ENCODE measurements at regions not wholly inside any gene's neighbourhood (a gene's known extent, or its start where the extent isn't known, plus 50 kb on each side); places are given as distances from the start of the nearest gene placed in this dataset.
"Not testable (repeated sequence)": the region's sequence is repeated elsewhere in the genome, so short reads cannot be mapped to it uniquely, and the experiment has no call there.

DNA sequence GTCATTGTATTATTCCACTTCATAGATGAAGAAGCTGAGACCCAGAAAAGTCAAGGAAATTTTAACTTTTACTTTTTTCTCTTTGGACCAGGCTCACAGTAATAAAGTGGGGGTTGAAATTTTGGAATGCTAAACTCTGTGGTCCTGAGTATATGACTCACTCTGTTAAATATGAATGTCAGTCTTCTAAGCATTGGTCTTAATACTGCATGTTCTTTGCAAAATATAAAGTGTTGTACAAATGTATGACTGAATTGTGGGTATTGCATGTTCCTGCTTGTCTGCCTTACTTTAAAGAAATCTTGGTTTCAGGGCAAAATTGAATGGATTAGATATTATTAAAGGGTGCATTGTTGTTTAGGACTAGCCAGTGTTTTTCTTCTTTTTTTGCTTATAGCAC is 950.8 kb upstream of the GOT2 start:
- no peak for FAIRE-seq

DNA sequence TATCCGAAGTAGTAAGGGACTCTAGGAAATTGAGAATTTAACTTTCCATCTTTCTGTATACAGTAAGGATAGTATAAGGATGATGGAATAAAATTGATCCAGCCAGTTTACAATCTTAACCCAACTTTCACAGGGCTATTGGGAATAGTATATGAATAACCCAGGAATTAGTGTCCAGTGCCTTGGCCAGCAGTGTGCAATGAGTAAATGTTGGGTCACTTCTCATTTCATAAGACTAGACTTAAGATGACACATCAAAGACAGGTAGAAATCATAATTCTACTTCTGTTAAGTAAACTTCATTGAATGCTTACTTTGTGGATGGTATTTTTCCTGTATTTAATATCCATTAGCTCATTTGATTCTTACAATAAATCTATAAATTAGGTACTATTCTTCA is 949.6 kb upstream of the GOT2 start:
- no peak for FAIRE-seq

DNA sequence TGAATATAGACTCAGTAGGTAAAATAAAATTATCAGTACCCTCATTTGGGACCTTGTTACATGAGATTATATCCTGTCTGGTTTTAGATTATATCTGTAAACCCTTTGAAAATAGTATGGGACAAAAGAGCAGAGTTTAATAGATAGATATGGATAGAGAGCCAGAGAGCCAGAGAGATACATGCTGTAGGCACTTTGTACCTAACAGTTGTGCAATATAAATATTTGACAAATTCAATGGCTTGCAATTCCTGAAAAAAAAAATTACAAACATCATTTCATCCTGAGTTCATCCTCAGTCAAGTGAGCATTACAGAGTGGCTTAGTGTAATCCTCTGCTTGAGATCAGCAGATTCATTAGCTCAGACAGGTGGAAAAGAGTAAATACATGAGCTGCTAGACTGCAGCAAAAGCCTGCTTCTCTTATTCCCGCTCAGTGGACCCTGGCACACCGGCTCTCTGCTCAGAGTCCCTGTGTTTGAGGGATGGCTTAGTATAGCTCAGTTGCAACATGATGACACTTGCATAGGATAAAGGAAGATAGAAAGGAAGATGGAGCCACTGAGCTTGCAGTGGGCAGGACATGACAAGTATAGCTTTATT is 931.6 kb upstream of the GOT2 start:
- FAIRE-seq, result no peak

DNA sequence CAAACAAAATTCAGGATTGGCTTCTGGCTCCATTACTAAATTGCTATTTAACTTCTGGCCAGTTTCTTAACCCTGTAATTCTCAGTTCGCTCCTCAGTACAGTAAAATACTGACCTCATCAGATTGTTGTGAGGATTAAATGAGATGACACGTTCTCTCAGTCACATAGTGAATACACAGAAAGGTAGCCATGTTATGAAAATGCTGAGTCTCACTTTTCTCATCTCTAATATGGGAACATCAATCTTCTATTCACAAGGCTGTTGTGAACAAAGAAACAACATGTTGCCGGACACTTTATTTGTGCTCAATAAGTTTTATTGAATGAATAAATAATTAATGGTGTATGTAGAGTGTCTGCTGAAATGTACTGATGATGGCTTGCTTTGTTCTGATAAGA is 924.5 kb upstream of the GOT2 start:
- FAIRE-seq, result no peak

DNA sequence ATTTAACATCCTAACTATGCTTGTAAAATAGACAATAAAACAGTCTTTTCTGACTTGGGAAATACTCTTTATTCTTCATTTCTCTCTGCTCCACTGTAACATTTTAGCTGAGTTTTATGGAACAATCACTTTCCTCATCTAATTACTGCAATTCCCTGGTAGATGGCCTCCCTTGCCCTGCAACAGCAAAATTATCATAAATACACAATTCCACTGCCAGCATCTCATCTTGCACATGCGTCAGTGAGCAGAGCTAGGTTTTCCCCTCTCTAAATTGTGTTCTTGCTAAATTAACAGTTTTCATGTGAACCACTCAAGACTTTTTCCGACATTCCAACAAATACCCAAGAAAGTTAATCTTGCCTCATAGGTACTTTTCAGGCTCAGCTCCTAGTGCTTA is 920.9 kb upstream of the GOT2 start:
- no peak for FAIRE-seq

DNA sequence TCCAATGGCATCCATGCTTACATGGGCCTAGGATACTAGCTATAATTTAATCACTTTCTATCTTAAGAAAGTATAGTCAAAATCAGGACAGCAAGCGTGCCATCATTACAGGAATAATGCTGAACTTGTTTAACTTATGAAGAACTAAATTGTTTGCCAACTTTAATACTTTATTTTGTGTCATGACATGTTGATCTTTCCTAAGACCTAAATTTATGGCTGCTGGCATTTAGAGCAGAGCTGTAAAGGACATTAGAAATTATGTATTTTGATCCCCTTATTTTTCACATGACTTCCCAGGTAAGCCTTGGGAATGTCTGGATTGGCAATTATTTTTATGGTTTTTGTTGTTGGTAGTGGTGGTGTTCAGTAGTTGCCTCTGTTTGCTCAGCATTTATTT is 920.3 kb upstream of the GOT2 start:
- FAIRE-seq, result no peak

DNA sequence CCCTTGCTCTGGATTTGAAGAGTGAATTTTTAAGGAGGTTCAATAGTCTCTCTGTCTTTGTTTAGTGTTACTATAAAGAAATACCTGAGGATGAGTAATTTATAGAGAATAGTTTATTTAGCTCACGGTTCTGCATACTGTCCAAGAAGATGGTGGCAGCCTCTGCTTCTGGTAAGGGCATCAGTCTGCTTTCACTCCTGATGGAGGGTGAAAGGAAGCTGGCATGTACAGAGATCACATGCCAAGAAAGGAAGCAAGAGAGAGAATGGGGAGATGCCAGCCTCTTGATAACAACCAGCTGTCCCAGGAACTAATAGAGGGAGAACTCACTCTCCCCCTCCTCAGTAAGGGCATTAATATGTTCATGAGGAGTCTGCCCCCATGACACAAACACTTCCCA is 917.5 kb upstream of the GOT2 start:
- FAIRE-seq, result no peak

DNA sequence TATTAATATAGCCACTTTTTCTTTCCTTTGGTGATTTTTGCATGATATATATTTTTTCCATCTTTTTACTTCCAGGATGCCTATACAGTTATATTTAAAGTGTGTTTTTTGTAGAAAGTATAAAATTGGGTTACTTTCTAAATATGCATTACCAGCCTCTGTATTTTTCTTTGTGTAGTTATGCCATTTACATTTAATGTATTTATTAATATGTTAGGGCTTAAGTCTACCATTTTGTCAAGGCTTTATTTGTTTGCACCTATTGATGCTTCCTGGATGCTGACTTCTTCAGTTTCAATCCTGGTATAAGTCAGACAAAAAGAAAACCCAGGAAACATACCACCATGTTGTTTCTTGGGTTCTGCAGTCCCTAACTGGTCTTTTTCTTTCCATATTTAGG is 911.1 kb upstream of the GOT2 start:
- no peak for FAIRE-seq

DNA sequence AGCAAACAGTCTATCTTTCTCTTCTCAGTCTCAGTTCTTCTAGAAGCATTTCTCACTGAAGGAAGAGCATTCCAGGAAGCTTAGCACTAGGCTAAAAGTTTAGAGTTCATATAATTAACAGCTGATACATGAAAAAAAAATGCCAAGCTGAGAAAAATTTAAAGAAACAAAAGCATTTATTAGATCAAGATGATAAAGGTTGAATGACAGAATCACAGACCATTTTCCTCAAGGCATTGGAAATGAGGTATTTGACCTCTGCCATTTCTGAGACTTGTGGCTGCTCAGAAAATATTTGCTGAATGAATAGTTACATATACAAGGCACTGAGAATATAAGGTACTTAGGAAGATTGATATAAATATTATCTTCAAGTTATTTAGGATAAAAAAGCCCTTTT is 901.6 kb upstream of the GOT2 start:
- no peak for FAIRE-seq

DNA sequence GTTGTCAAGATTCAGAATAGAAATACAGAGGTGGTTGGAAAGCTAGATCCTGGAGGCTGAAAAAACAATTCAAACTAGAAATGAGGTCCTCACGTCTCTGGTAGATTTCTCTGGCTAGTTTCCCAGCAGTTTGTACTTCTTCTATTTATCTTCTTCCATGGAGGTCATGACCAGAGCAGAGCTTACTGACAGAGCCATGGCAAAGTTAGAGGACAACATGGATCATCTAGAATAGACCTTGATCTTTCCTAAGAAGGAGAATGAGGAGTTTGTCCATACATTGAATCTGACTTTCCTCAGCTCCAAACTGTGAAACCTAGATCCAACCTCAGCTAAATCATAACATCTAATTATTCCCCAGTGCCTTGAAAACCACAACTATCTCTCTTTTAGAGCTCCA is 900.8 kb upstream of the GOT2 start:
- no peak for FAIRE-seq

DNA sequence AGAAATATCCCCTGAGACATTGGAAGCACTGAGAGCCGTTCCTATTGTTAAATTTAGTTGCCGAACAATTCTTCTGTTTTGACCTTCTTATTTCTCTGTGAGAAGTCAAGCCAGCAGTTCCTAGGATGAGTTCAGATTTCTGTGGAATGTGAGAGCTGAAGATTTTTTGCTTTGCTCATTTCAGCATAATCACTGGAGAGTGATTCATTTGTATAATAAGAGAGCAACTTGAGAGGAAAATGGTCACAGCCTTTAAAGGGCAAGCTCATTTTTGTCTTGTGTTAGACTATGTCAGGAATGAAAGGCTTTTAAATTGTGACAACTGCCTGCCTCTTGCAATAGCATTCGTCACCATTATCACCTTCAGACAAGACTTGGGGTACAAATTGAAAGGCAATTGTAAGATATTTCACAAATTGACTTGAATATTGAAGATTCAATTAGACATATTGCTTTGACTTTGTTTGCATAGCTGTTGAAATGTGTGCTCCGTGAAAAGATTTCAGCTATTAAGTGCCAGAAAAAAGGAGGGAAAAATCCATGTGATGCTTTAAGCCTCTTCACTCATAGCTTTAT is 900.0 kb upstream of the GOT2 start:
- FAIRE-seq, result no peak

DNA sequence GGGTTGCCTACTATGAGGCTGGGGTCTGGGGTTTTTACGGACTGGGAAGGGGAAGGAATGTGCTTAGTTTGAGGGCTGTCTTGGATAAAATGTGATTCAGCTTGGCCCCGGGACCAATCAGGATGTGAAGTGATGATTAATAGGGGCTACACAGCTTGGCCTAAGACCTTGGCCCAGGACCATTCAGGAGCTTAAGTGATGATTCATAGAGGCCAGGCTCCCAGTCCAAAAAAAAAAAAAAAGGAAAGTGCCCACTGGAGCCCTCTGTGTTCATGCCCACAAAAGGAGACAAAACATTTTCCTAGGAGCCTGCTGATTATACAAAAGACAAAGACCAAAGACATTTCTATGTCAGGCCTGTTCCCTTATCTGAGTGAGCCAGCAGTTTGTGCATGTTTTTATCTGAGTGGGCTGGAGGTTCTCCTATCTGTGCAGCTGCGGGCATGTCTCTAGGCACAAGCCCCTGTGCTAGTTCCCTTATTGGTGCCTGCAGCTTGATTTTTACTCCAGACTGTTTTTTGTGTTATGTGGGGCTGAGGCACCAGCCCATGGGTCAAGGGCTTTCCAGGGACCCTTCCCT is 898.2 kb upstream of the GOT2 start:
- FAIRE-seq, result no peak

DNA sequence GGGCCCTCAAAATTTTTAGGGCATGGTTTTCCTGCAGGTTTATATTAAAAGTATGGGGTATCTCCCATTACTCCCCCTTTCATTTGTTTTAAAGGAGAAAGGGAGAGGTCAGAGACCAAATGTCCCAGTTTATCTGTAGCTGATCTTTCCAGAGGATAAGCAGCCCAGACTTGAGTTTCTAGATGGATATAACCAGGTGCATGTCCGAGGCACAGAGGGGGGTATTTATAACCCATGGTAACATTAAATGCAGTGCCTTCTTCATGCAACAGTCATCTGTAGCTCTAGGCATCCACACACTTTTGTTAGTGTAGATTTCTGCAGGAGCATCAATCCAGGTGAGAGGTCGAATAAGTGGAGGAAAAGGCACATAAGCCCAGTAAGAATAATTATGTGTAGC is 890.3 kb upstream of the GOT2 start:
- not testable (repeated sequence) for FAIRE-seq

DNA sequence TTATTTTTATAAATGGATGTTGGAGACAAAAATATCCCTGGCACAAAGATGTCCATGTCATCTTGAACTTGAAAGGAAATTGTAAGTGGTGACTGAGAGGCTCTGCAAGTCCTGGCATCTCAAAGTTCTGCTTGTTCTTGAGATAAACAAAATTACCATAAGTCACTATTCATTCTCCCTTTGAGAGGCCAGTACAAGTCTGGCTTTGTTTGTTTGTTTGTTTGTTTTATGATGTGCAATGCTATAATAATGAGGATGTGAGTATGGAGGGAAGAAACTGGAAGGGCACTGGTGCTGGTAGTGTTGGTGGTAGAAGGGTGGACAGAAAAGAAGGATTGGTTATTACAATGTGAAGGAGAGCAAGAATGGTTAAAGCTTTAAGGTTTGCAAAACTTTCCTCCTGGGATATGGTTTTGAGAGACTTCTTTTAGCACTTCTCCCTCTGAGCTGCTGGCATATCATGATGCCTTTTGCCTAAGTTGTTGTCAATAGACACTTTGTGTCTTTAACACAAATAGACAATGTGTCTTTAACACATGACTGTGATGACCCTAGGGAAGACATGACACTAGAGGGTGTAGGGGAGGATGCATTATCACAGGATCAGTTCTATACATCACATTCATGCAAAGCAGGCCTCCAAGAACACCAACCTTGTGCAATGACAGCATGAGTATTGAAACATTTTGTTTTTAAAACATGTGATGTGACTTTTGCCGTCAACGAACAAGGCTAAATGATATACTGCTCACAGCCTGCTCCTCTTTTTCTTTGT is 880.5 kb upstream of the GOT2 start:
- FAIRE-seq, result no peak

DNA sequence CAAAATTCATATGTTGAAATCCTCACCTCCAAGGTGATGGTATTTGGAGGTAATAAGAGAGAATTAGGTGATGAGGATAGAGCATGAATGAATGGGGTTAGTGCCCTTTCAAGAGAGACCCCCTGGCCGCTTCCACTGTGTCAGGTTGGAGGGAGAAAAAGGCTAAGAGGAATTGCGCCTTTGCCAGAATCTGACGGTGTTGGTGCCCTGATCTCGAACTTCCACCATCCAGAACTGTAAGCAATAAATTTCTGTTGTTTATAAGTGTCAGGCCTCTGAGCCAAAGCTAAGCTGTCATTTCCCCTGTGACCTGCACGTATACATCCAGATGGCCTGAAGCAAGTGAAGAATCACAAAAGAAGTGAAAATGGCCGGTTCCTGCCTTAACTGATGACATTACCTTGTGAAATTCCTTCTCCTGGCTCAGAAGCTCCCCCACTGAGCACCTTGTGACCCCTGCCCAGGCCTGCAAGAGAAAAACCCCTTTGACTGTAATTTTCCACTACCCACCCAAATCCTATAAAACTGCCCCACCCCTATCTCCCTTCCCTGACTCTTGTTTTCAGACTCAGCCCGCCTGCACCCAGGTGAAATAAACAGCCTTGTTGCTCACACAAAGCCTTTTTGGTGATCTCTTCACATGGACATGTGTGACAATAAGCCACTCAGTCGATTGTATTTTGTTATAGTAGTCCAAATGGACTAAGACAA is 878.9 kb upstream of the GOT2 start:
- not testable (repeated sequence) for FAIRE-seq

DNA sequence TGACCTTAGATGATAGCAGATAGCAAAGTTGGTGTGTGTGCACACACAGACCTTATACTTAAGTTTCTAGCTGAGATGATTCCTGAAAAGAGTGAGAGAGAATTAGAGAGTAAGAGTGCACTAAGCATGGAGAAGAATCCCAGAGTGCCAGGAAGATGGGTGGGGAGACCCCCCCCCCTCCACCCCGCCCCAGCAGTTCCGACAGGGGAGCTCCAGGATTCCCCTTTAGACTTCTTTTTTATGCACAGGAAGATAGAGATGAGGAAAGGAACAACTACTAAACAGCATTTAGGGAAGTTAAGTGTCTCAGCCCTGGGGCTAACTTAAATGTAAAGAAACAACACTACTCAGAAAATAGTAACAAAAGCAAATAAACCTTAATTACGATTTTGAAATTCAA is 878.0 kb upstream of the GOT2 start:
- no peak for FAIRE-seq

DNA sequence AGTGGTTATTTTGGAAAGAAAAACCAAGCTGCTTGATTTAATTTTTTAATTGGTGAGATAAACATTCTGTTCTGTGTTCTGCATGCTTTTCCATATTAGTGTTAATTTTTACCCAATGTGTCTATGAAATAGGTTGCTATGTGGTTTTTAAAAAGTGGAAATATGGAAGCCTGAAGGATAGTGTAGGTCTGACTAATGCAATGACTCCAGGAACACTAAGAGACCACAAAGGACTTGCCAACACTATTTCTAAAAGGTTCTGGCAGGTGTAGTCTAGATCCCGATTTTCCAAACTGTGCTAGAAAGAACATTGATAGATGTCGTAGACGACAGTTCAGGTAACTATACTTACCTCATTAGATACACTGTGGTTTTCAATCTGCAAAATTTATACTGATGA is 877.4 kb upstream of the GOT2 start:
- FAIRE-seq, result no peak

DNA sequence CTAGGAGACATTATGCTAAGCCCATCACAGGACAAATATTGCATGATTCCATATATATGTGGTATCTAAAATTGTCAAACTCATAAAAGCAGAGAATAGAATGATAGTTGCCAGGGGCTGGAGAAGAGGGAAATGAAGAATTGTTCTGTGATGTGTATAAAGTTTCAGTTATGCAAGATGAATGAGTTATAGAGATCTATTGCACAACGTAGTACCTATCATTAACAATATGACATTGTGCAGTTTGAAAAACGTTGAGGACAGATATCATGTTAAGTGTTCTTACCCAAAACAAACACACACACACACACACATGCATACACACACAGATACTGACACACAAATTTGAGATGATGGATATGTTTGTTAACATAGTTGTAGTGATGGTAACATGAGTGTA is 871.6 kb upstream of the GOT2 start:
- no peak for FAIRE-seq

DNA sequence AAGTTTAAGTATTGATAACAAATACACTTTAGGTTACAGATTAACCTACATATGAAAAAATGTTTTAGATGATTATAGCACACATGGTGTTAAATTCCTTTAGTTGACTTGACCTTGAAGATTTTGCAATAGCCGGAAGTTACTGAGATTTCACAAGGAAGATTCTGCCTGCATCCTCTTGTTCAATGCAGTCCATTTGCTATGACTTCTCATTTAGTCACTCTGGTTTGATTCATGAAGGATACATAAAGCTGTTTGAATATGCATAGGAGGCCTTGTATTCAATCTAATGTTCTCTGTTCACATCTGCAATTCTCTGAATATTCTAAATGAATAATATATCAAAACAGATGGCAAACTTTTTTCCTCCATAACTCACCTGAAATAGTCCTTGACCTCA is 870.2 kb upstream of the GOT2 start:
- FAIRE-seq, result no peak

DNA sequence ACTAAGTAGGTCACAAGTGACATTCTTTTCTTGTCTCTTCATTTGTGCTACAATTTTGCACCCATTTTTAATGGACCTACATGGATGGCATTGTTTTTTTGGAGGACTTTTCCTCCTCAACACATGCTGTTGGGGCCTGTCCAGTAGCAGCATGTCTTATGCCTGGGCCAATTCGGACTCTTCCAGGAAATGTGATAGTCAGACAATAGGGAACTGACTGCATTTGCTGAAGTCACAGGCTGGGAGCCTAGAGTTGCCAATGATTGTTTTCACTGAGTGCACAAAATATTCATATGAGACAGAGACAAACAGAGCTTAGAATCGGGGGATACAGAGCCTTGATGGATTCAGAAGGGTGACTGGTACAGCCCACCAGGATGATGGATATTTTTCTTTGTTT is 867.3 kb upstream of the GOT2 start:
- no peak for FAIRE-seq

DNA sequence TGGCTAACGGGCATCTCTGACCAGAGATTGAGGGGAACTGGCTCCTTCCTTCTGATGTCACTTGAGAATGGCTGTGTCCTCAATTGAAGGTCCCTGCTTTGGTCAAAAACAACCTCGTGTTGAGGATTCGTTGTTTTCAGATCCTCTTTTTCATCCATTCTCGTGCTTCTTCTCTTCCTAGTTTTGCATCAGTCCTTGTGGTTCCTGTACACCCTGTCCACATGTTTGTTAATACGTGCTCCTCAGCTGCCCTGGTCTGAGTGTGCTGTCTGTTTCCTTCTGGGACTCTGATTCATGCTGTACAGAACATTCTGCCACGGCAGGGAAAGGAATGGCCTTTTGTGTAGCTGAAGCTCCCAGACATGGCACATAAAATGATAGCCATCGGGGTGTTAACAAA is 863.2 kb upstream of the GOT2 start:
- FAIRE-seq, result no peak

DNA sequence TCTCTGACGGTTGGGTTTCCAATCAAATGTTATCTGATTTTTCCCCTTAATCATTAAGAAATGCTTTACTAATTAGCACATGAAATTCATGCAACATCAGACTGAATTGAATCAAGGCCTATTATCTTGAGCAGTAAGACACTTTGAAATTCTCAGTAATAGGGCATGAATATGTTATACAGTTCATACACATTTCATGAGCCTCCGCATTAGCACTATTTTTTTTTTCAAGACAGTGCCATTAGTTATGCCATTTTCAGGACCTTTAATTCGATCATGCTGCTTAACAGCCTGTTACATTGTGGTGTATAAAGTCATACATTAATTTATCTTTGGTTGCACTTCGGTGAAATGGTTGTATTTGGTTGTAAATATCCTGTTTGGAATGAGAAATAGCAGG is 862.6 kb upstream of the GOT2 start:
- FAIRE-seq, result no peak

DNA sequence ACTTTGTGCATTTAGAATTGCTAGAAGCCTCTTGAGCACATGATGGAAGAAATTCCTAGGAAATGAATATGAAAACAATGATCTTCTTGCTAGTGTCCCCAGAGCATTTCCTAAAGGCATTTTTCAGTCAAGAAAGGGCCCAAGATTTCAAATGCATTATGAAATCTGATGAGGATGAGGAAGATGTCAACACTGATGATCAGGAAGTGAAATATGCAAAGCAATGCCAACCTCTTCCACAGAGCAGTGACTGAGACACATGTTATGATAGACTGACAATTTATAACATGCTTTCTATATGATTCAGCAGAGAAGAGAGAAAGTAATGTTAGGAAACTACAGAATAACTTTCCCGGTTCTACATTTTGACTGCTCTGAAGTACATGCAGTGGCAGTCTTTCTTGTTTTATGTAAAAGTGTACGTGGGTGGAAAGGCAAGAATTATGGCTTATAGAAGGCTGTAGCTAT is 859.1 kb upstream of the GOT2 start:
- no peak for FAIRE-seq
